Activated CD4-positive, alpha-beta T cell treated with anti-CD3 and anti-CD28 coated beads, Interleukin-2, amount 10 ng/mL, durations not matched to agents 7 days and 5 days (primary cell): ENCODE measurements at regions not wholly inside any gene's neighbourhood (a gene's known extent, or its start where the extent isn't known, plus 50 kb on each side); places are given as distances from the start of the nearest gene placed in this dataset.

ENCODE experiments used
- CTCF ChIA-PET: fragments of 350-600 bp; sonication (Branson Sonifier 250); formaldehyde crosslinking; loops from one replicate; lab custom pipeline; 2021; ENCODE audit warnings: antibody characterized with exemption; lab: Charles Lee
- POLR2A ChIA-PET: fragments of 350-600 bp; sonication (Branson Sonifier 250); formaldehyde crosslinking; loops from one replicate; lab custom pipeline; 2021; ENCODE audit warnings: antibody characterized with exemption; lab: Charles Lee
- DNase-seq: peaks from one replicate; pipeline ENCODE4 v3.0.0-alpha.2; 2020
- H3K27ac Mint-ChIP-seq: one replicate; pipeline ENCODE4 v1.8.0; 2021; ENCODE audit warnings: mild to moderate bottlenecking, moderate library complexity, mixed read lengths
- H3K27me3 Mint-ChIP-seq: one replicate; pipeline ENCODE4 v1.8.0; 2021; ENCODE audit warnings: mixed read lengths
- H3K36me3 Mint-ChIP-seq: one replicate; pipeline ENCODE4 v1.8.0; 2021; ENCODE audit warnings: low read depth, mixed read lengths
- H3K4me1 Mint-ChIP-seq: one replicate; pipeline ENCODE4 v1.8.0; 2021; ENCODE audit warnings: mixed read lengths
- H3K4me3 Mint-ChIP-seq: one replicate; pipeline ENCODE4 v1.8.0; 2021; ENCODE audit warnings: mild to moderate bottlenecking, moderate library complexity, mixed read lengths
- H3K9me3 Mint-ChIP-seq: one replicate; pipeline ENCODE4 v1.8.0; 2021; ENCODE audit warnings: mixed read lengths

GRCh38 chr1:57874418-57874877, 450.6 kb upstream of the DAB1 start:
- CTCF ChIA-PET: no interaction called here
- no peaks in the 10 kb centered on the region for H3K36me3 Mint-ChIP-seq
- no peaks in the 10 kb centered on the region for H3K9me3 Mint-ChIP-seq
- H3K27me3 Mint-ChIP-seq: no peaks in the 10 kb centered on the region
- POLR2A ChIA-PET: no interaction called here
- H3K27ac Mint-ChIP-seq: no peak overlapping the region
- no peaks in the 10 kb centered on the region for H3K4me1 Mint-ChIP-seq
- H3K4me3 Mint-ChIP-seq: no peak overlapping the region
- DNase-seq: no peak

GRCh38 chr1:57872913-57873312, 449.1 kb upstream of the DAB1 start:
- DNase-seq: no peak
- H3K36me3 Mint-ChIP-seq: no peaks in the 10 kb centered on the region
- H3K4me1 Mint-ChIP-seq: no peaks in the 10 kb centered on the region
- no peaks in the 10 kb centered on the region for H3K27me3 Mint-ChIP-seq
- H3K27ac Mint-ChIP-seq: no peak overlapping the region
- CTCF ChIA-PET: no interaction called here
- H3K9me3 Mint-ChIP-seq: no peaks in the 10 kb centered on the region
- POLR2A ChIA-PET: no interaction called here
- no peak overlapping the region for H3K4me3 Mint-ChIP-seq

- POLR2A ChIA-PET: no interaction called here
- Mint-ChIP-seq H3K4me1 (no peaks in the 10 kb centered on the region), H3K4me3 (no peak overlapping the region), H3K36me3 (no peaks in the 10 kb centered on the region), H3K27ac (no peak overlapping the region), H3K9me3 (no peaks in the 10 kb centered on the region), H3K27me3 (no peaks in the 10 kb centered on the region)
- CTCF ChIA-PET: no interaction called here
- DNase-seq: no peak
These were observed 445.0 kb upstream of the DAB1 start for GRCh38 chr1:57868908-57869307.

GRCh38 chr1:57868239-57868638, 444.4 kb upstream of the DAB1 start:
- Mint-ChIP-seq H3K4me3 (no peak overlapping the region), H3K27me3 (no peaks in the 10 kb centered on the region), H3K9me3 (no peaks in the 10 kb centered on the region), H3K27ac (no peak overlapping the region), H3K36me3 (no peaks in the 10 kb centered on the region), H3K4me1 (no peaks in the 10 kb centered on the region)
- ChIA-PET CTCF (no interaction called here), POLR2A (no interaction called here)
- DNase-seq: no peak

GRCh38 chr1:57866998-57867397, 443.1 kb upstream of the DAB1 start:
- Mint-ChIP-seq H3K9me3 (no peaks in the 10 kb centered on the region), H3K36me3 (no peaks in the 10 kb centered on the region), H3K27ac (no peak overlapping the region), H3K4me3 (no peak overlapping the region), H3K4me1 (no peaks in the 10 kb centered on the region), H3K27me3 (no peaks in the 10 kb centered on the region)
- POLR2A ChIA-PET: no interaction called here
- no peak for DNase-seq
- CTCF ChIA-PET: no interaction called here

- Mint-ChIP-seq H3K27ac (no peak overlapping the region), H3K36me3 (no peaks in the 10 kb centered on the region)
- DNase-seq: no peak
These were observed 437.2 kb upstream of the DAB1 start for GRCh38 chr1:57860931-57861565.

GRCh38 chr1:57860325-57860724, 436.5 kb upstream of the DAB1 start:
- POLR2A ChIA-PET: no interaction called here
- Mint-ChIP-seq H3K9me3 (no peaks in the 10 kb centered on the region), H3K4me1 (no peaks in the 10 kb centered on the region), H3K36me3 (no peaks in the 10 kb centered on the region), H3K4me3 (no peak overlapping the region), H3K27me3 (no peaks in the 10 kb centered on the region), H3K27ac (no peak overlapping the region)
- CTCF ChIA-PET: no interaction called here
- DNase-seq: no peak

More at GRCh38 chr1:57860931-57861565, 437.2 kb upstream of the DAB1 start:
- POLR2A ChIA-PET: no interaction called here
- CTCF ChIA-PET: no interaction called here
- no peak overlapping the region for H3K4me3 Mint-ChIP-seq
- no peaks in the 10 kb centered on the region for H3K4me1 Mint-ChIP-seq
- no peaks in the 10 kb centered on the region for H3K27me3 Mint-ChIP-seq
- no peaks in the 10 kb centered on the region for H3K9me3 Mint-ChIP-seq

- no peaks in the 10 kb centered on the region for H3K36me3 Mint-ChIP-seq
- H3K4me3 Mint-ChIP-seq: no peak overlapping the region
- no peaks in the 10 kb centered on the region for H3K4me1 Mint-ChIP-seq
- POLR2A ChIA-PET: no interaction called here
- CTCF ChIA-PET: no interaction called here
- H3K9me3 Mint-ChIP-seq: no peaks in the 10 kb centered on the region
- no peak overlapping the region for H3K27ac Mint-ChIP-seq
- no peak for DNase-seq
- no peaks in the 10 kb centered on the region for H3K27me3 Mint-ChIP-seq
These were observed 434.9 kb upstream of the DAB1 start for GRCh38 chr1:57858740-57859139.

GRCh38 chr1:57857809-57858208, 433.9 kb upstream of the DAB1 start:
- ChIA-PET CTCF (no interaction called here), POLR2A (no interaction called here)
- Mint-ChIP-seq H3K27me3 (no peaks in the 10 kb centered on the region), H3K9me3 (no peaks in the 10 kb centered on the region), H3K4me3 (no peak overlapping the region), H3K27ac (no peak overlapping the region), H3K4me1 (no peaks in the 10 kb centered on the region), H3K36me3 (no peaks in the 10 kb centered on the region)
- DNase-seq: no peak

GRCh38 chr1:57854436-57854835, 430.6 kb upstream of the DAB1 start:
- H3K36me3 Mint-ChIP-seq: no peaks in the 10 kb centered on the region
- H3K9me3 Mint-ChIP-seq: no peaks in the 10 kb centered on the region
- H3K4me3 Mint-ChIP-seq: no peak overlapping the region
- DNase-seq: no peak
- H3K4me1 Mint-ChIP-seq: no peaks in the 10 kb centered on the region
- ChIA-PET POLR2A (no interaction called here), CTCF (no interaction called here)
- no peaks in the 10 kb centered on the region for H3K27me3 Mint-ChIP-seq
- H3K27ac Mint-ChIP-seq: no peak overlapping the region

- H3K9me3 Mint-ChIP-seq: no peaks in the 10 kb centered on the region
- ChIA-PET CTCF (no interaction called here), POLR2A (no interaction called here)
- H3K36me3 Mint-ChIP-seq: no peaks in the 10 kb centered on the region
- no peaks in the 10 kb centered on the region for H3K4me1 Mint-ChIP-seq
- DNase-seq: no peak
- H3K27ac Mint-ChIP-seq: no peak overlapping the region
- no peak overlapping the region for H3K4me3 Mint-ChIP-seq
- H3K27me3 Mint-ChIP-seq: no peaks in the 10 kb centered on the region
These were observed 426.5 kb upstream of the DAB1 start for GRCh38 chr1:57850176-57850940.

- H3K9me3 Mint-ChIP-seq: no peaks in the 10 kb centered on the region
- H3K36me3 Mint-ChIP-seq: no peaks in the 10 kb centered on the region
- H3K27me3 Mint-ChIP-seq: no peaks in the 10 kb centered on the region
- H3K4me3 Mint-ChIP-seq: no peak overlapping the region
- no peaks in the 10 kb centered on the region for H3K4me1 Mint-ChIP-seq
- DNase-seq: no peak
- POLR2A ChIA-PET: no interaction called here
- H3K27ac Mint-ChIP-seq: no peak overlapping the region
- CTCF ChIA-PET: no interaction called here
These were observed 424.5 kb upstream of the DAB1 start for GRCh38 chr1:57848406-57848805.

- DNase-seq: no peak
- Mint-ChIP-seq H3K4me1 (no peaks in the 10 kb centered on the region), H3K27me3 (no peaks in the 10 kb centered on the region), H3K36me3 (no peaks in the 10 kb centered on the region), H3K9me3 (peaks cover 10% of the 10 kb centered on the region), H3K4me3 (no peak overlapping the region), H3K27ac (no peak overlapping the region)
- CTCF ChIA-PET: interaction anchor here (0.6 to 1.7 kb wide), 2 partner anchors 9 to 204 kb away, joined by 3 read pairs; no protein-coding TSS in a partner anchor
- POLR2A ChIA-PET: no interaction called here
These were observed 421.2 kb upstream of the DAB1 start for GRCh38 chr1:57845041-57845440.
